ENCODE measurements at regions not wholly inside any gene's neighbourhood (a gene's known extent, or its start where the extent isn't known, plus 50 kb on each side); places are given as distances from the start of the nearest gene placed in this dataset.

DNA sequence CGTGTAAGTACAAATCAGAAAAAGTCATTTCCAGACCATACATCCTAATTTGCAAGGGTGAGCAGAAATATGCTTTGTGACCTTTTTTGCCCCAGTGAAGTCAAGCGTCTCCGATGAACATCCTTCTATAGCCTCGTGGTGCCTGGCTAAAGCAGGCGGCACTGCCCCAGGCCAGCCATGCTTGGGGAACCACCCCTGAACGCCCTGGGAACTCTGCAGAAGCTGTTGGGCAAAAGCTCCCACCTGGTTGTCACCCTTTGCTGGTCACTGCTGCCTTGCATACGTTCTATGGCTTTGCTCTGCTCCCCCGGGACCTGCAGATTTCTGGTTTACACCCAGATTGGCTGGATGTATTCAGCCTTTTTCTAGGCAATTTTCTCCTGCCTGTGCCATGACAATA is 256.4 kb downstream of the SS18 start:
- no peak for TF ChIP-seq CHD2 (IDR thresholded peaks at IDR 0.05; ENCODE audit: low read length, partially characterized antibody)
- no peak for TF ChIP-seq CBX2 (IDR thresholded peaks at IDR 0.05; ENCODE audit: borderline replicate concordance, low read depth)
- no peak for TF ChIP-seq EP300 (IDR thresholded peaks at IDR 0.05)
- TF ChIP-seq, protein P1, sequence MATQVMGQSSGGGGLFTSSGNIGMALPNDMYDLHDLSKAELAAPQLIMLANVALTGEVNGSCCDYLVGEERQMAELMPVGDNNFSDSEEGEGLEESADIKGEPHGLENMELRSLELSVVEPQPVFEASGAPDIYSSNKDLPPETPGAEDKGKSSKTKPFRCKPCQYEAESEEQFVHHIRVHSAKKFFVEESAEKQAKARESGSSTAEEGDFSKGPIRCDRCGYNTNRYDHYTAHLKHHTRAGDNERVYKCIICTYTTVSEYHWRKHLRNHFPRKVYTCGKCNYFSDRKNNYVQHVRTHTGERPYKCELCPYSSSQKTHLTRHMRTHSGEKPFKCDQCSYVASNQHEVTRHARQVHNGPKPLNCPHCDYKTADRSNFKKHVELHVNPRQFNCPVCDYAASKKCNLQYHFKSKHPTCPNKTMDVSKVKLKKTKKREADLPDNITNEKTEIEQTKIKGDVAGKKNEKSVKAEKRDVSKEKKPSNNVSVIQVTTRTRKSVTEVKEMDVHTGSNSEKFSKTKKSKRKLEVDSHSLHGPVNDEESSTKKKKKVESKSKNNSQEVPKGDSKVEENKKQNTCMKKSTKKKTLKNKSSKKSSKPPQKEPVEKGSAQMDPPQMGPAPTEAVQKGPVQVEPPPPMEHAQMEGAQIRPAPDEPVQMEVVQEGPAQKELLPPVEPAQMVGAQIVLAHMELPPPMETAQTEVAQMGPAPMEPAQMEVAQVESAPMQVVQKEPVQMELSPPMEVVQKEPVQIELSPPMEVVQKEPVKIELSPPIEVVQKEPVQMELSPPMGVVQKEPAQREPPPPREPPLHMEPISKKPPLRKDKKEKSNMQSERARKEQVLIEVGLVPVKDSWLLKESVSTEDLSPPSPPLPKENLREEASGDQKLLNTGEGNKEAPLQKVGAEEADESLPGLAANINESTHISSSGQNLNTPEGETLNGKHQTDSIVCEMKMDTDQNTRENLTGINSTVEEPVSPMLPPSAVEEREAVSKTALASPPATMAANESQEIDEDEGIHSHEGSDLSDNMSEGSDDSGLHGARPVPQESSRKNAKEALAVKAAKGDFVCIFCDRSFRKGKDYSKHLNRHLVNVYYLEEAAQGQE (IDR thresholded peaks at IDR 0.05) = no peak
- TF ChIP-seq RAD21 (conservative IDR thresholded peaks at IDR 0.05 in 1 of 2, IDR thresholded peaks at IDR 0.05 in 1 of 2) = no peak
- TF ChIP-seq, protein P2, sequence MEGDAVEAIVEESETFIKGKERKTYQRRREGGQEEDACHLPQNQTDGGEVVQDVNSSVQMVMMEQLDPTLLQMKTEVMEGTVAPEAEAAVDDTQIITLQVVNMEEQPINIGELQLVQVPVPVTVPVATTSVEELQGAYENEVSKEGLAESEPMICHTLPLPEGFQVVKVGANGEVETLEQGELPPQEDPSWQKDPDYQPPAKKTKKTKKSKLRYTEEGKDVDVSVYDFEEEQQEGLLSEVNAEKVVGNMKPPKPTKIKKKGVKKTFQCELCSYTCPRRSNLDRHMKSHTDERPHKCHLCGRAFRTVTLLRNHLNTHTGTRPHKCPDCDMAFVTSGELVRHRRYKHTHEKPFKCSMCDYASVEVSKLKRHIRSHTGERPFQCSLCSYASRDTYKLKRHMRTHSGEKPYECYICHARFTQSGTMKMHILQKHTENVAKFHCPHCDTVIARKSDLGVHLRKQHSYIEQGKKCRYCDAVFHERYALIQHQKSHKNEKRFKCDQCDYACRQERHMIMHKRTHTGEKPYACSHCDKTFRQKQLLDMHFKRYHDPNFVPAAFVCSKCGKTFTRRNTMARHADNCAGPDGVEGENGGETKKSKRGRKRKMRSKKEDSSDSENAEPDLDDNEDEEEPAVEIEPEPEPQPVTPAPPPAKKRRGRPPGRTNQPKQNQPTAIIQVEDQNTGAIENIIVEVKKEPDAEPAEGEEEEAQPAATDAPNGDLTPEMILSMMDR (IDR thresholded peaks at IDR 0.05) = no peak
- TF ChIP-seq POLR2A (IDR thresholded peaks at IDR 0.05; ENCODE audit: low read length) = no peak
- no peak for TF ChIP-seq RFX5 (IDR thresholded peaks at IDR 0.05)

Data from A549 (cell line).